NCI-H187 treated with DMSO at 0.1 percent for 48 hours (cell line): ENCODE measurements at regions not wholly inside any gene's neighbourhood (a gene's known extent, or its start where the extent isn't known, plus 50 kb on each side); places are given as distances from the start of the nearest gene placed in this dataset.

ENCODE experiments used
- DNase-seq: peaks from one replicate; lab custom pipeline; 2025; lab: John Stamatoyannopoulos, UW

DNA sequence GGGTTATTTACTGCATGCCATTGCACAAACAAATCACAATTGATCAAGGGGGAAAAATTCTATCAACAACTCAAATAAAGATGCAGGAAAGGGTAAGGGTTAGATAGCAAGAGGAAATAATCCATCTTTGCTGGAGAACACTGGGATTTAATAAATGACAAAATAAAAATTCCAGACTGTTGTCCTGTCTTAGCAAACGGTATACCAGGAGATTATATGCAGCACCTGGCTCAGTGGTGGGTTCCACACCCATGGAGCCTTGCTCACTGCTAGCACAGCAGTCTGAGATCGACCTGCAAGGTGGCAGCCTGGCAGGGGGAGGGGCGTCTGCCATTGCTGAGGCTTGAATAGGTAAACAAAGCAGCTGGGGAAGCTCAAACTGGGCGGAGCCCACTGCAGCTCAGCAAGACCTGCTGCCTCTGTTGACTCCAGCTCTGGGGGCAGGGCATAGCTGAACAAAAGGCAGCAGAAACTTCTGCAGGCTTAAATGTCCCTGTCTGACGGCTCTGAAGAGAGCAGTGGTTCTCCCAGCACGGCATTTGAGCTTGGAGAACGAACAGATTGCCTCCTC, 296.5 kb upstream of the THSD7B start:
- no peak for DNase-seq

DNA sequence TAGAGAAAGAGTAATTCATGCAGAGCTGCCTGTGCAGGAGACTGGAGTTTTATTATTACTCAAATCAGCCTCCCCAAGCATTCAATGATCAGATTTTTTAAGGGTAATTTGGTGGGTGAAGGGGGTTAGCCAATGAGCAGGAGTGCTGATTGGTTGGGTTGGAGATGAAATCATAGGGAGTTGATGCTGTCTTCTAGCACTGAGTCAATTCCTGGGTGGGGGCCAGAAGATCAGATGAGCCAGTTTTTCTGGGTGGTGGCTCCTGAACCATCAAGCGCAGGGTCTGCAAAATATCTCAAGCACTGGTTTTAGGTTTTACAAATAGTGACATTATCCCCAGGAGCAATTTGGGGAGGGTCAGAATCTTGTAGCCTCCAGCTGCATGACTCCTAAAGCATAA, 312.8 kb upstream of the THSD7B start:
- no peak for DNase-seq

DNA sequence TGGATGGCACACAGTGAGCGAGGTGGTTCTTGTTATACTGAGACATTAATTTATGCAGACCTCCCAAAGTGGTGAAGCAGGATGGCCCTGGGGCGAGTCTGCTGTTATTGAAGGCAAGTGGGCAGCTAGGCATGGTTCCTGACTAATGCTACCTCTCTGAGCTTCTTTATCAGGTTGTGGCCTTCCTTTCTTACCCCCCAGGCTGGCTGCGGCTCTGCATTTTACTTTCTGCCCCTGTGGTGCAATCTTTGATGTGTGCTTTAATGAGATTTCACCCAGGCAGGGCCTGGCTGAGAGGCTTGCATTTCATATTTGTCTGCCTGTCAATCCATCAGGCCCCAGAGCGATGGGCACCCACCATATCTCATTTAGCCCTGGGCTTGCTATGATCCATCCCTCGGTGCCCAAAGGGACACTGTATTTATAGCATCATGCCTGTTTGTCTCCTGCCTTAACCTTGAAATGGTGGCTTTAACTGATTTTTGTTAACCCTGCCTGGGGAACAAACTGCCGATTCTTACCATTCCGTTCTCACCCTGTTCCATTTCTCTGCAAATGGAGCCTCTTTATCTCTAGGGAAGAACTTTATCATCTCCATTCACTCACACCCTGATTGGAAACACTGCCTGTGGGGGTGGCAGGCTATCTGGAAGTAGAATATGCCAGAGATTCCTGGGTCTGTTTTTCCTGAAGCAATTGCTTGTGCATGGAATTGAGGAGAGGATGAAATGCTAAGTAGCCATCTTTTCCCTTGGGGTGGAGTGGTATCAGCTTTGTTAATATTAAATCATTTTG, 316.2 kb upstream of the THSD7B start:
- no peak for DNase-seq

DNA sequence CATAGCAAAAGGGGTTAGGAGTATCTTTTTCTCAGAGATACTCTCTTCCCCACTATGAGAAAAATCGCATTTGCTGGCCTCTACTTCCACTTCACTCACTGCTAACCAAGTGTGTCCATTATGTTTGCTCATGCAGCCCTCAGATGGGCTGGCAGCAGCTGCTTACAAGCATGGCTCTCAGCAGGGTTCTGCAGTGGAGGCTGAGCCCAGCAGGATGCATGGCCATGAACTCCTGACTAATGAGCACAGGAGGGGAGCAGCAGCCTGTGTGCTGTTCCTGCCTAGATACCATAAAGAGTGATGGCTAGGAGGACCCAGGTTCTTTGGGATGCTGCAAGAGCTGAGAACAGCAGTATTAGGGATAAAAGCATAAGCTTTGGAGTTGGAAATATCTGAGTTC, 316.9 kb upstream of the THSD7B start:
- peak; percentile 33 for DNase-seq

DNA sequence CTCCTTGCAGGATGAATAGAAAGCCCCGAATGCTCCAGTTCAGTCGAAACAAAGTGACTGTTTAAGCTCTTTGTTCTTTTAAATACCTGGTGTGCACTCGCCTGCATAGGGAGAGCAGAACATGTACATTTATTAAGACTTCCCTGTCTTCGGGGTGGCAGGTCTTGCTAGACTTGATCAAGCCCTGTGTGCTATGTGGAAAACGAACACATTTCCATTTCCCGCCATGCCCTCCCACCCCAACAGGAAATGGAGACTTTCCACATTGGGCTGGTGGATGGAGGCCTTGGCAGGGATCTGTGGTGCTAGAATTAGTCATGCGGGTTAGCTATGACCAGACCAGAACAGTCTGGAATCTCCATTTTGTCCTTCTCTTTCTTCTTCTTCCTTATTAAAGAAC, 321.0 kb upstream of the THSD7B start:
- no peak for DNase-seq

DNA sequence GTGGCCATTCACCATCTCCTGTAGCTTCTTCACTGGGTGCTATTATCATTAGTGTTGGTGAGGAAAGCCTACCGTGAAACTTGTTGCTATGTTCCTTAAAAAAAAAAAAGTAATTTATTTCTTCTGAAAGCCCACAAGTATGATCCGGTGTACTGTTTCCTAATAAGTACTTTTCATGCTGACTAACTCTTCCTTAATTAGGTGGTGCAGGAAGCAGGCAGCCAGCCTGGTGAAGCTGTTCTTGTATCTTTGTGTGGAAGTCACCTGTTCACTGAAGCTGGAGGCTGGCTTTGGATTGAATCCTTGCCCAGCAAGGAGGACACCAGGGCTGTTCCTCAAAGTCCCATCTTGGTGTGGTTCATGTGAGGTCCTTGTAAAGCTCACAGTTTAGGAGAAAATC, 321.7 kb upstream of the THSD7B start:
- no peak for DNase-seq

DNA sequence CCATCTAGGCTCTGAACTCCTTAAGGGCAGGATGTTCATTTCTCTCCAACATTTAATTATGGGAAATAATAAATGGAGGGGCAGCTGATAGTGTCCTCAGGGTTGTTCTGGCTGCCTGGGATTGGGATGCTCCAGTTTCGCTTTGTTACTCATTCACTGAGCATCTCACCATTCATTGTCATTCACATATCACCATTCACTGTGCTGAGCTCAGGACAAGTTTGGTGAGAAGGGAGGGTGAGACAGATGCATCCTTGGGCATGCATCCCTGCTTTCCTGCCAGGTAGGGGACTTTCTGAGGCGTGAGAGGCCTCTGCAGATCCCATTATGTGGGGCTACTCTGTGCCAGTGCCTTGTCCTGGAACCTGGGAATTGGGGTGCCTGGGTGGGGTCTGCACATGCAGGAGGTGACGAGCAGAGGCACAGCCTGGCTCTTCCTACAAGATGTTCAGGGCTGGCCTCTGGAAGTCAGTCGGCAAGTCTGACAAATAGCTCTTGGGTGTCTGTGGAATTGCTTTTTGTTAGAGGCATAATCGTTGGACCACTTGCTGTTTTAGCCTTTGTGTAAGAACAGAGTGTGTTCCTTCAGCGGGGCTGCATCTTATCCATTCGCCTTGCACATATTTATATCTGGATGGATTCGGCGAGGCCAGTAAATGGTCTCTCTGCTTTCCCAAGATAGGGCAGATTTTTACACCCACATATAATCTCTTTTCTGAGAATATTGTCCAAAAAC, 323.2 kb upstream of the THSD7B start:
- DNase-seq, result no peak

DNA sequence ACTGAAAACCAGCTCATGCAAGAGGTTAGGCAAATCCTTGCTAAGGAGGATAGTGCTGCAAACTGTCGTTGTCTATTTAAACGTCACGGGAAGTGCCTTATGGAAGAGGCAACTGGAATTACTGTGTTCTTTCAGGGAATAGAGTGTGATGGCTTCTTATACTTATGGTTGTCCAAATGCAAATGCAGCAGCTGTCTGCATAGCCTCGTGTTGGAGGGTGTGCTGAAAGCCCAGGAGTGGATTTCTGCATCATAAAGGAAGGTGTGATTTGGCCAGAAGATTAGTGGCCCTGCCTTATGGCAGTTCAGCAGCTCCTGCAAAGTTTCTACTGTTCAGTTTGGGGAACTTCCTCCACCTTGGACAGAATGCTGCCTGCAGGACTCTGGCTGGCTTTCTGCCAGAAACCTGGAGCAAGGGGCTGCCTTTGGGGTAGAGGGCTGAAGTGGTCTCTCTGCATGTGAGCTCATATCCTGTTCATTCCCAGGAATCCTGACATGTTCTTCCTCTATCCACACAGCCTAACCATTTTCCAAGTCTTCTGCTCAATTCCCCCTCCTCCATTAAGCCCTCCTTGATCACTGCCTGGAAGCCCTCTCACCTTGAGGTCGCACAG, 321.2 kb upstream of the CXCR4 start:
- DNase-seq, result no peak

DNA sequence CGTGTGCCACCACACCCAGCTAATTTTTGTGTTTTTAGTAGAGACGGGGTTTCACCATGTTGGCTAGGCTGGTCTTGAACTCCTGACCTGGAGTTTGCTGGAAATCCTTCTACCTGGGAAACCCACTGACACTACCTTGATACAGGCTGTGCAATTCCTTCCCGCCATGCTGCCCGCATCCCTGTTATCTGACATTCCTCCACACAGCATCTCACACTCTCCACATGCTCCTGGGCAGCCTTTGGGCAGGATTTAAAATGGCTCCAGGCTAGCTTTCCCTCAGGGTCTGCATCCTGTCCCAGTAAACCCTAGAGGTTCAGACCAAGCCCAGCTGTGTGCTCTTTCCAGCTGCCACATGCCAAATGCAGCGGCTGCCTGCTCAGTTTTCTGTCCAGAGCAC, 319.5 kb upstream of the CXCR4 start:
- DNase-seq, result no peak

DNA sequence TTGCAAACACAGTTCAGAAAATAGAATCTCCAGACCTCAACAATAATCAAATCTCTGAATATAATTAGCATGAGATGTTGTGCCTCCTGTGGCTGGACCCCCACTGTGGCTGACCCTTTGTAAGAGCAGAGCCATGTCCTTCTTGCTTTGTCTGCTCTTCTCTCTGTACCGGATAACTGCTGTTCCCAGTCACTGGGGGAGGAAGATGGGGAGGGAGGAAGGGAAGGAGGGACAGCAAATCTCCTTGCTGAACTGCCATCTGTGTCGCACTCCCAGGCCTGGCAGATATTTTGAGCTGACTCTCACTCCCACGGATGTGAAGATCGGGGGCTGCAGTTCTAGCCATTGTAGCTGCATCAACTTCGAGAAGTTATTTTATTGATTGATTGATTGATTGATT, 319.0 kb upstream of the CXCR4 start:
- no peak for DNase-seq

DNA sequence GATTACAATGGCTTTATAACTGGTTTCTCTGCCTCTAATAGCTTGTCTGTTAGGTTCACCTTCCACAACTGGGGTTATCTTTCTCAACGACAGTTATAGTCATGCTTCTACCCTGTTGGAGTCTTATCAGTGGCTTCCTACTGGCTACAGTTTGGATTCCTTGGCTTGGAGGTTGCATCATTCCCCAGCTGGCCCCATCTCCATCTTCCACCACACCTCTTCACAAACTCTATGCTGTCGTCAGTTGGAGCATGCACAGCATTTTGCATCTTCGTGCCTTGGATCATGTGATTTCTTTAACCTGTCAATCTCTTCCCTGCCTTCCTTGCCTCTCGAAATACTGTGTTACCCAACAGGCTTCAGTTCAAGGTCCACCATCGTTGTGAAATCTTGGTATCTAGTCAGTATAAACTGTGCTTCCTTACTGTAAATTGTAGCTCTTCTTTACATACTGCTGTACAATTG, 316.3 kb upstream of the CXCR4 start:
- no peak for DNase-seq

DNA sequence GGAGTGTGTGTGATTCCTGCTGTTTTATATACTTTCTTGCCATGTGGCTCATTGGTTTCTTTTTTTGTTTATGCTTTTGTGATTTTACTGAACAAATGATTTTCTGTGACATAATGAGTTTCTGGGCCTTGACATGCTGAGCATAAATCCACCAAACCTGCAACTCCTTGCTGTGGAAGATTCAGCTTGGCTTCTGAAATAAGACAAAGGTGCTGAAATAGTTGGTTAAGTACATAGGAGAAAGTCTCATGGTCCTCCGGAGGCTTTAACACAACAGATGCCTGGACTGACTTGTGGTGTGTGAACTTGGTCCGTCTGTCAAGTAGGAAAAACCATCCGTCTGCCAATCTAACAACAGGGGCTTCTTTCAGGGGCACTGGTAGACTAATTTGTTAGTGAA, 315.3 kb upstream of the CXCR4 start:
- no peak for DNase-seq

DNA sequence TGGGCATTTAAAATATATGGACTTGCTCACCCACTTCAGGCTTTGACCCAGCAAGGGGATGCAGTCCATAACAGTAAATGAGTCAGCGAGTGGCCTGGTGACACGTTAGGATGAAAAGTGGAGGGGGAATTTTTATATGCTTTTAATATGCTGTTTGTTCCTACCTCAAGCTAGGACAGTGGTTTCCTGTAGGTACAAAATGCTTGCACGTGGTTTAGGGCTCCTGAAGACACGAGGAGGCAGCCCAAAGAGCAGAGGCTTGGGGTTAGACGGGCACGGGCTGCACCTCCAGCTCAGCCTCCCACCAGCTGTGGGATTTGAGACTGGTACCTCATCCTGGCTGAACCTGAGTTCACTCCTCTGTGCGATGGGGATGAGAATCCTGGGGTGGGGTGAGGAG, 306.2 kb upstream of the CXCR4 start:
- no peak for DNase-seq

DNA sequence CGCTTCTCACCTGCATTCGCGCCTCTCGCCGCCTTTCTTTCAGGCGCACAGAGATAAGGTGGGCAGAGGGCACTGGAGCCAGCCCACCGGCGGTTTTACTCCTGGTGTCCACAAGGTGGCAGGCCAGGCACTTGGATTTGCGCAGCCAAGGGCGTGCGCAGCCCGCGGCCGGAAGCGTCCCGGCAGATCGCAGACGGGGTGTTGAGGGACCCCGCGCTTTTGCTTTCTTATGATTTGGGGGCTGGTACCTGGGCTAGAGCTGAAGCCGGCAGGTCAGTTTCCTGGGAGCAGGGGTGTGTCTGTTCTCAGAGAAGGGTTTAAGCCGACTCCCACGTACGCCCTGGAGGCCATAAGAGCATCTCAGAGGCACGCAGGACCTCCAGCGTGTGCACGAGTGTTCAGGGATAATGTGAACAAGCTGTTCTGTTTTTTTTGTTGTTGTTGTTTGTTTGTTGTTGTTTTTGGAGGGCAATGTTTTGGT, 305.6 kb upstream of the CXCR4 start:
- DNase-seq, result no peak

DNA sequence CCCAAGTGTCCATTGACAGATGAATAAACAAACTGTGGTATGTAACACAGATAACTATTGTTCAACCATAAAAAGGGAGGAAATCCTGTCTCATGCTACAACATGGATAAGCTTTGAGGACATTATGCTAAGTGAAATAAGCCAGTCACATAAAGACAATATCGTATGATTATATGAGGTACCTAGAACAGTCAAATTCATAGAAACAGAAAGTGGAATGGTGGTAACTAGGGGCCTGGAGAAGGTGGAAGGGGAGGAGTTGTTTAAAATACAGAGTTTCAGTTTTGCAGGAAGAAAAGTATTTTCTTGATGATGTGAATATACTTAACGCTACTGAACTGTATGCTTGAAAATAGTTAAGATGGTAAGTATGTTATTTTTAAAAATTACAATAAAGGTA, 304.6 kb upstream of the CXCR4 start:
- no peak for DNase-seq

DNA sequence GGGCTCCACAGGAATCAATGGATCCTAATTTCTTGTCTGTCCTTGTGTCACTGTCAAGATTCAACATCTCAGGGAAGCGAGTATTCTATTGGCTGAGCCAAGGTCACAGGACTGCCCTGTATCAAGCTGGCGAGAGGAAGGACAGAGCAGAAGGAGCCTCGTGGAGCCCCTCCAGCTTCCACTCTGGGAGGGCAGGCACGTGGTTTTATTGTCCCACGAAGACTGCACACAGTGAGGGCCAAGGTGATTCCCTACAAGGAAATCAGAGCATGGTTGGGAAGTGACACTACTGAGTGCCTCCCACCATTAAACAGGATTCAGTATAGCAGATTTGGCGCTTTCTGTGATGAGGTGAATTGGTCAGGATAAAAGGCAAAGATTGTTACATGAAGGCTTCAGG, 302.4 kb upstream of the CXCR4 start:
- DNase-seq, result no peak

DNA sequence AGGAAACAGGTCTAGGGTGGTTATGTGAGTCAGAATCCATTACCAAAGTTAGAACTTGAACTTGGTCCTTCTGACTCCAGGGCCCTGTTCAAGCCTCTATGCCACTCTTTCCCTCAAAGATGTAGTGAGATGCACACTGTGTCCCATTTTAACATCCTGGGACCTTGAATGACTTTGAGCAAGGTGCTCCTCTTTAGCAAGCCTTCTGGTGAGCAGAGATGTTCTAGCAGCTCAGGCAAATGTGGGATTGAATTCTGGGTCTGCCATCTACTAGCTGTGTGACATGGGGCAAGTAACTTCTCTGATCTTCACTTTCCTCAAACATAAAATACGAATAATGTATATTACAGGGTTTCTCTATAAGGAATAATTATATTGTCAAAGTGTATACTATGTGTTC, 294.0 kb upstream of the CXCR4 start:
- DNase-seq, result no peak

DNA sequence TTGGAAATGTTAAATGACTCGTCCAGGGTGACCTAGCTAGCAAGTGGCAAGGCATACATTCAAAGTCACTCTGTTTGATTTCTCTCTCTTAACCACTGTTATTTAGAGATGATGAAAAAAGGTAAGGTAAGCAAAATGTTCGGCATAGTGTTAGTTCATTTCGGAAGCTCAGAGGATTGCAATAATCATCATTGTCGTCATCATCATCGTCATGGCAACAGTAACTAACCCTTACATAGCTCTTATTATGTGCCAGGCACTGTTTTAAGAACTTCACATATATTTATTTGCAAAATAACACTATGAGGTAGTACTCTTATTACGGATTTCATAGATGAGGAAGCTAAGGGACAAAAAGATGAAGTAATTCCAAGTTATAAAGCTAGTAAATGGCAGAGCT, 292.7 kb upstream of the CXCR4 start:
- no peak for DNase-seq

DNA sequence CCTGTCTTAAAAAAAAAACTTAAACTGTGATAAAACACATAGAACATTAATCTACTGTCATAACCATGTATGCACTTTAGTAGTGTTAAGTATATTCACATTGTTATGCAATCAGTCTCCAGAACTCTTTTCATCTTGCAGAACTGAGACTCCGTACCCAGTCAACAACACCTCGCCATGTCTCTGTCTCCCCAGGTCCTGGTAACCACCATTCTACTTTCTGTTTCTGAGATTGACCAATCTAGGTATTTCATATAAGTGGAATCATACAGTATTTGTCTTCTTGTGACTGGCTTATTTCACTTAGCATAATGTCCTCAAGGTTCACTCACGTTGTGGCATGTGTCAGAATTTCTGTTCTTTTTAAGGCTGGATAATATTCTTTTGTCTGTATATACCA, 290.8 kb upstream of the CXCR4 start:
- DNase-seq, result no peak

DNA sequence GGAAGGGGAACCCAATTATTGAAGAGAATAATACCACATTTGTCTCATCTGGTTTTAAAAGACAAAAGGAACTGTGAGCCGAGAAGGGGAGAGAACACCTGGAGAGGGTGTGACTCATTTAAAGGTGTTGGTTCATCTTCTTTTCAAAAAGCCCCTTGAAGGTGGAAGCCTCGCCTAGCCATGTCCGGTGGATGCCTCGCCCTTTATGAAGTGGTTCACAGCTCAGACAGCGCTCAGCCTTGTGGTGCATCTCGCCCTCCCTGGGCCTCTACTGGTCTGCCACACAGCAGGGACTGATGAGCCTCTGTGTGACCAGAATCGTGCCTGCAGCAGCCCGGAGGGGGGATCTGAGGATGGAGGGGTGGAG, 290.0 kb upstream of the CXCR4 start:
- no peak for DNase-seq

DNA sequence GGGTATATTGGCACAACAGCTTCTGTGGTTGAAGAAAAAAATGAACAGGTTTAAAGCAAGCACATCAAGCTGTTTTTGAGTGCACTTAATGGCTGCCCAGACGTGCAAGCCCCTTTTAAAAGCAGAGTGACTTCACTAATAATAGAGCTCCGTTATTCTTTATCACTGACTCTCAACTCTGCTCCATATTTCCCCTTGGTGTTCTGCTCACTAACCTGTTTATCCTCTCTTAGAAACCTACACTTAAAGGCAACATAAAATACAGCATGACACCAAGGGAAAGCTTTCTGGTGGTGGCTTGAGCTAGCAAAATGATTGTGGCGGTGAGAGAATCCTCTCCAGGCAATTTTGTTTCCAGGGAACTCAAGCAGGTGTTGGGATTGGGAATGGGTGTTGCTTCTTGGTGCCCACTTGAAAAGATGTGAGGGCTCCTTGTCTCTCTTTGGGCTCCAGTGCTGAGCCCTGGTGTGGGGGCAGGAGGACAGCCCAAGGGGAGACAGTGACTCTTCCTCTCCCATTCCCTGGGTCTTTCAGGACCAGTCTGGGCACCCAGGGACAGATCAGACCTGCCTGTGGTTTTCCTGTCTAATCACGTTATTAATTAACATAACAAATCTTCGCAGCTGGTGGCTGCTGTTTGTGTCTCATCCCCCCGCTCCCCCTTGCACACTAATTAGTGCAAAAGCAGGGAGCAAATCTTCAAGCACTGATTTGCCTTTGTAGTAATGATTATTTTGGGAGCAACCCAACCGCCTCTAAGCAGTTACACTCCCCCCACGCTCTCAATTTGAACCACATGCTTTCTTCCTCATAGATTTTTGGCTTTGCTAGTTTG, 289.4 kb upstream of the CXCR4 start:
- DNase-seq, result no peak

DNA sequence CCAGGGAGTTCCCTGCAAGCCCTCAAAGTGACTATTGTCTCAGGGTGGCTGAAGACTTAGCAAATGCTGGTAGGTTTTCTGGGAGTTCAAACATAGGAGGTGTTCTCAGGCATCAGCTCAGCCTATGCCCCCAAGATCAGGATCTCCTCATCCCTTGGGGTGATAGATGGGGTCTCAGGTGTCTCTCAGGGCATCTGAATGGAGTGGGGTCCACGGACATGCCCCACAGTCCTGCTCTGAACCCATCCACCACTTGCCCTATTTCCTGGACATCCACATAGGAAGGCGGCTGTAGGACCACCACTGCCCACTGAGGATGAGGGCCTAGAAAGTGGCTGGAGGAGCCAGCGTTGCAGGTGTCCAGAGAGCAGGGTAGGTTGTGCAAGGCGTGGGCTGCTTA, 287.0 kb upstream of the CXCR4 start:
- no peak for DNase-seq
